Sigmoid colon (tissue), 3 donors: ENCODE measurements at regions not wholly inside any gene's neighbourhood (a gene's known extent, or its start where the extent isn't known, plus 50 kb on each side); places are given as distances from the start of the nearest gene placed in this dataset.

Experiments used
- CTCF ChIP-seq, 4 experiments: fragments of 450-650 bp in 3 of 4; fragments of 200-600 bp in 1 of 4; IDR thresholded peaks; one replicate each; pipeline ENCODE4 v1.5.1; 2016 to 2019; ENCODE audit warnings: antibody characterized with exemption in 4 of 4, mild to moderate bottlenecking in 3 of 4, moderate library complexity in 2 of 4
- POLR2A ChIP-seq, 2 donors: fragments of 450-650 bp; IDR thresholded peaks; one replicate each; pipeline ENCODE4 v1.6.1; 2016; ENCODE audit warnings: antibody characterized with exemption in 2 of 2, mild to moderate bottlenecking in 2 of 2, moderate library complexity in 2 of 2

DNA sequence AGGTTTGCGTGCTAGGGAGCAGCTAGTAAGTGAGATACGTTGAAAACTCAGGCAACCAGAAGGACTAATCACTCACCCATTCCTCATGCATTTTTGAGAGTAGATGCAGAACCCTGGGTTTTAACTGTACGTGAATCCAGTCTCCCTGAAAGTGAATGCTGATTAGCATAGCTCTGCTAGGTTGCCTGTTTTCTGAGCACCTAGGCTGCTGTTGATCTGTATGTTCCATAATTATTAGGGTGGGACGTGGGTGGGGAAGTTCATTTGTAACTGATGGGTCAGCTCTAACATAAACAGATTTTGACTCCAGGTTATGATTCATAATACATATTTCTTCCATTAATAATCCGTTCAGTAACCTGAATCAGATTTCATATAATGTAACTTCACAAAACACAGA lies 379.0 kb upstream of the FANCL start:
- TF ChIP-seq POLR2A (IDR thresholded peaks at IDR 0.05) (no peak), CTCF (IDR thresholded peaks at IDR 0.05) (no peak)
